SK-N-MC (cell line): ENCODE measurements at regions not wholly inside any gene's neighbourhood (a gene's known extent, or its start where the extent isn't known, plus 50 kb on each side); places are given as distances from the start of the nearest gene placed in this dataset.

ENCODE experiments used
- EZH2 ChIP-seq: fragments of 200-600 bp; sonication (generic); IDR thresholded peaks from one replicate; pipeline ENCODE4 v1.6.1; 2017; ENCODE audit warnings: antibody characterized with exemption
- FOXP2 ChIP-seq: optimal IDR thresholded peaks from 2 replicates; pipeline ENCODE3; 2011; ENCODE audit warnings: mild to moderate bottlenecking, moderate library complexity; ENCODE audit not compliant: insufficient read depth; ENCODE audit errors: extremely low read length, control extremely low read depth
- POLR2AphosphoS5 ChIP-seq: IDR thresholded peaks from 2 replicates; pipeline ENCODE4 v1.6.1; 2012; ENCODE audit warnings: mild to moderate bottlenecking, low read depth, low read length, borderline replicate concordance

- TF ChIP-seq EZH2 (no peak), POLR2AphosphoS5 (no peak), FOXP2 (no peak)
Observed at GRCh38 chr9:136609838-136610311, 52.8 kb upstream of the EGFL7 start.
